K562 (cell line): ENCODE measurements at regions not wholly inside any gene's neighbourhood (a gene's known extent, or its start where the extent isn't known, plus 50 kb on each side); places are given as distances from the start of the nearest gene placed in this dataset.

Source experiments
- ATAC-seq: fragments of 200-7000 bp; cut with Tn5 transposase; 3 replicates; pipeline ENCODE4 v1.9.1; 2020; ENCODE audit warnings: moderate library complexity
- BruUV-seq: library from RNA; stranded (reverse); fragments of 400-500 nt; replicated peaks from 2 replicates; lab custom pipeline; 2021; lab: Mats Ljungman, UMichigan
- CTCF ChIA-PET: fragments of 300-600 bp; formaldehyde crosslinking; extraction: SDS; loops from one replicate; lab custom pipeline; 2021; ENCODE audit warnings: low intra/inter-chr PET ratio; lab: Yijun Ruan, JAX
- POLR2A ChIA-PET: fragments of 300-600, 350-650 bp; sonication (Branson Sonifier 250); formaldehyde crosslinking; extraction: SDS; loops from one replicate; lab custom pipeline; 2021; ENCODE audit warnings: antibody characterized with exemption, inconsistent platforms; lab: Yijun Ruan, JAX
- DNase-seq, 4 experiments: peaks; one replicate each; pipeline versions ENCODE4 v3.0.0 to v3.0.0-alpha.2; 2011 to 2018; ENCODE audit warnings: low spot score in 3 of 4, mixed read lengths in 3 of 4; ENCODE audit errors: extremely low read depth in 1 of 4
- FAIRE-seq: peaks from 2 replicates; lab custom pipeline; 2011; peaks lifted over from hg19 to GRCh38; lab: Jason Lieb, UNC
- H2AFZ ChIP-seq: 2 replicates; pipeline ENCODE4 v1.6.0; 2011; ENCODE audit warnings: low read depth, low read length, control low read depth, inconsistent platforms
- H3K27ac ChIP-seq: fragments of 200-600 bp; 3 replicates; pipeline ENCODE4 v1.8.0; 2011; ENCODE audit warnings: low read depth, mild to moderate bottlenecking, control low read depth, inconsistent platforms, low read length, moderate library complexity, mixed read lengths; ENCODE audit errors: extremely low read depth
- H3K27me3 ChIP-seq, 2 experiments: fragments of 300-600 bp in 1 of 2; 2 replicates in 1 of 2; 3 replicates in 1 of 2; pipeline versions ENCODE4 v1.6.0 to v1.8.0; 2011; ENCODE audit warnings: inconsistent platforms in 2 of 2, low read length in 2 of 2, mild to moderate bottlenecking in 1 of 2, mixed read lengths in 1 of 2, moderate library complexity in 1 of 2; ENCODE audit not compliant: control insufficient read depth in 2 of 2, insufficient read depth in 2 of 2
- H3K36me3 ChIP-seq: fragments of 300-600 bp; 3 replicates; pipeline ENCODE4 v1.8.0; 2011; ENCODE audit warnings: mild to moderate bottlenecking, low read length, inconsistent platforms; ENCODE audit not compliant: control insufficient read depth, insufficient read depth
- H3K4me1 ChIP-seq, 2 experiments: fragments of 200-600 bp in 1 of 2; replicated peaks in 1 of 2; 2 replicates in 1 of 2; 3 replicates in 1 of 2; pipeline versions ENCODE4 v1.5.1 to v1.8.0; 2011; ENCODE audit warnings: inconsistent platforms in 2 of 2, low read length in 2 of 2, mild to moderate bottlenecking in 1 of 2, mixed read lengths in 1 of 2, moderate library complexity in 1 of 2; ENCODE audit not compliant: control insufficient read depth in 2 of 2, insufficient read depth in 2 of 2
- H3K4me2 ChIP-seq: 2 replicates; pipeline ENCODE4 v1.6.1; 2011; ENCODE audit warnings: low read length, control low read depth, inconsistent platforms, mixed read lengths; ENCODE audit not compliant: insufficient read depth
- H3K4me3 ChIP-seq: fragments of 200-600 bp; sonication (generic), shearing (Covaris generic); 2 replicates; pipeline ENCODE4 v1.5.1; 2016; ENCODE audit warnings: control low read depth, inconsistent platforms
- H3K79me2 ChIP-seq: fragments of 200-600 bp; 3 replicates; pipeline ENCODE4 v1.8.0; 2011; ENCODE audit warnings: low read length, inconsistent platforms; ENCODE audit not compliant: control insufficient read depth, insufficient read depth
- H3K9ac ChIP-seq, 2 experiments: 2 replicates each; pipeline versions ENCODE4 v1.6.0 to v1.6.1; 2011; ENCODE audit warnings: low read depth in 2 of 2, low read length in 2 of 2, control low read depth in 1 of 2, inconsistent platforms in 1 of 2, mild to moderate bottlenecking in 1 of 2, mixed read lengths in 1 of 2; ENCODE audit not compliant: insufficient read depth in 1 of 2
- H3K9me1 ChIP-seq: one replicate; pipeline ENCODE4 v1.6.0; 2011; ENCODE audit warnings: inconsistent platforms, mild to moderate bottlenecking, low read length, moderate library complexity; ENCODE audit not compliant: control insufficient read depth, insufficient read depth
- H3K9me3 ChIP-seq: replicated peaks from 2 replicates; pipeline ENCODE4 v1.5.1; 2011; ENCODE audit warnings: low read depth, low read length, inconsistent platforms; ENCODE audit not compliant: control insufficient read depth, insufficient read depth
- H4K20me1 ChIP-seq: replicated peaks from 2 replicates; pipeline ENCODE4 v1.6.1; 2011; ENCODE audit warnings: low read length, inconsistent platforms, mixed read lengths; ENCODE audit not compliant: control insufficient read depth, insufficient read depth
- MAFK ChIP-seq: IDR thresholded peaks from 2 replicates; pipeline ENCODE4 v1.6.1; 2011; ENCODE audit warnings: low read length, improper control_type of control experiment
- MBD2 ChIP-seq: sonication (generic); IDR thresholded peaks from 2 replicates; pipeline ENCODE4 v1.6.1; 2016; ENCODE audit warnings: low read depth, borderline replicate concordance
- REST ChIP-seq, 2 experiments: fragments of 450-650 bp; formaldehyde crosslinking in 1 of 2; IDR thresholded peaks; 2 replicates each; pipeline versions ENCODE4 v1.4.0 to v1.6.1; 2014 to 2020; ENCODE audit warnings: mild to moderate bottlenecking in 2 of 2, borderline replicate concordance in 1 of 2, low read depth in 1 of 2
- RFX1 ChIP-seq: fragments of 450-650 bp; IDR thresholded peaks from 2 replicates; pipeline ENCODE4 v1.6.1; 2016; ENCODE audit warnings: mild to moderate bottlenecking, moderate library complexity
- SAFB2 ChIP-seq: fragments of 200-400 bp; formaldehyde crosslinking; IDR thresholded peaks from 2 replicates; pipeline ENCODE4 v1.6.1; 2018; ENCODE audit warnings: borderline replicate concordance, low read length, low read depth, moderate library complexity; ENCODE audit not compliant: severe bottlenecking
- SLC30A9 ChIP-seq: fragments of 250-450 bp; sonication (Bioruptor Pico); IDR thresholded peaks from 2 replicates; pipeline ENCODE4 v1.8.0; 2022; ENCODE audit warnings: mild to moderate bottlenecking, moderate library complexity
- SP1 ChIP-seq: sonication (generic); formaldehyde crosslinking; IDR thresholded peaks from 2 replicates; pipeline ENCODE4 v1.8.1; 2022; ENCODE audit warnings: mild to moderate bottlenecking, missing genetic modification reagents
- WGBS: fragments of 100-300 bp; shearing (Covaris generic); methylation state at CpG from one replicate; pipeline ENCODE4 v1.1.6; 2016; ENCODE audit warnings: low coverage, mixed read lengths; ENCODE audit not compliant: insufficient coverage; ENCODE audit errors: missing lambda C conversion rate; 5-methylcytosine and 5-hydroxymethylcytosine counted together
- in situ Hi-C: fragments of 300-500 bp; cut with MboI; formaldehyde crosslinking; loops from 4 replicates; pipeline ENCODE4 v1.15.0; 2018; ENCODE audit warnings: inconsistent platforms, mixed read lengths
- intact Hi-C: fragments of 100-400 bp; cut with micrococcal nuclease; formaldehyde crosslinking; loops from 2 replicates; pipeline ENCODE4 v1.14.2; 2022

GRCh38 chr3:178084938-178085816, 451.1 kb upstream of the KCNMB2 start:
- no peak overlapping the region for H2AFZ ChIP-seq
- H3K4me2 ChIP-seq = no peak overlapping the region
- no peaks in the 10 kb centered on the region for H3K9me1 ChIP-seq
- no peak overlapping the region for H3K27ac ChIP-seq
- H3K36me3 ChIP-seq = no peaks in the 10 kb centered on the region
- CTCF ChIA-PET = no interaction called here
- WGBS = 10% methylated on average over 3 of the region's 6 CpGs
- no peak overlapping the region for H3K4me3 ChIP-seq
- DNase-seq (peak in 1 of 4 experiments; percentile 15), ATAC-seq (no peak), FAIRE-seq (peak; percentile 44)
- no peaks in the 10 kb centered on the region for H3K79me2 ChIP-seq
- intact Hi-C loops = loop anchor here (10.0 kb wide), 1 partner anchor 240 kb away; no protein-coding TSS in a partner anchor
- no peaks in the 10 kb centered on the region; a peak in 1 of 5 replicates for H3K4me1 ChIP-seq
- H3K9ac ChIP-seq = no peak overlapping the region
- H3K27me3 ChIP-seq = no peaks in the 10 kb centered on the region
- H4K20me1 ChIP-seq = no peaks in the 10 kb centered on the region
- TF ChIP-seq SAFB2 (no peak), RFX1 (peak; percentile 43; the same call in 1 of the 2 replicates)
- no peaks in the 10 kb centered on the region for H3K9me3 ChIP-seq
- BruUV-seq = no TSS peak
- in situ Hi-C loops = no loop called here
- POLR2A ChIA-PET = interaction anchor here (0.8 kb wide), 1 partner anchor 401 kb away, joined by 3 read pairs; no protein-coding TSS in a partner anchor

- BruUV-seq = no TSS peak
- intact Hi-C loops (loop anchor here (10.0 kb wide), 1 partner anchor 239 kb away; no protein-coding TSS in a partner anchor), in situ Hi-C loops (no loop called here)
- no peak for FAIRE-seq
- H3K36me3 ChIP-seq = no peaks in the 10 kb centered on the region
- no peaks in the 10 kb centered on the region for H3K9me1 ChIP-seq
- DNase-seq = no peak
- no peak overlapping the region for H2AFZ ChIP-seq
- no peaks in the 10 kb centered on the region for H4K20me1 ChIP-seq
- no peak overlapping the region for H3K9ac ChIP-seq
- H3K4me1 ChIP-seq = no peaks in the 10 kb centered on the region; a peak in 1 of 5 replicates
- POLR2A ChIA-PET = no interaction called here
- H3K4me2 ChIP-seq = no peak overlapping the region
- H3K27me3 ChIP-seq = no peaks in the 10 kb centered on the region
- ATAC-seq = no peak
- H3K27ac ChIP-seq = no peak overlapping the region
- no peaks in the 10 kb centered on the region for H3K79me2 ChIP-seq
- CTCF ChIA-PET = no interaction called here
- no peaks in the 10 kb centered on the region for H3K9me3 ChIP-seq
- H3K4me3 ChIP-seq = no peak overlapping the region
- no peak for TF ChIP-seq SLC30A9 (CRISPR knock-in tag)
- no peak for TF ChIP-seq MAFK
- TF ChIP-seq REST (IDR thresholded peaks at IDR 0.05; ENCODE audit: borderline replicate concordance) = no peak
- TF ChIP-seq REST (CRISPR knock-in tag; IDR thresholded peaks at IDR 0.05; ENCODE audit: low read depth) = no peak
- TF ChIP-seq SP1 (CRISPR knock-in tag) = no peak
- no peak for TF ChIP-seq MBD2
Measured at GRCh38 chr3:178085817-178086123, 450.5 kb upstream of the KCNMB2 start.
